Kidney (tissue), 13 donors: ENCODE measurements at regions not wholly inside any gene's neighbourhood (a gene's known extent, or its start where the extent isn't known, plus 50 kb on each side); places are given as distances from the start of the nearest gene placed in this dataset.

ENCODE experiments used
- DNase-seq, 5 donors: peaks; one replicate each; pipeline ENCODE4 v3.0.0-alpha.2; 2013 to 2020
- FAIRE-seq: peaks from 2 replicates; lab custom pipeline; 2012; peaks lifted over from hg19 to GRCh38; lab: Jason Lieb, UNC
- H3K27ac ChIP-seq, 2 donors: one replicate each; pipeline ENCODE4 v1.7.0; 2013; ENCODE audit warnings: low read depth in 2 of 2, low read length in 2 of 2, inconsistent platforms in 1 of 2
- H3K27me3 ChIP-seq: one replicate; pipeline ENCODE4 v1.7.1; 2013; ENCODE audit warnings: low read length, inconsistent platforms; ENCODE audit not compliant: control insufficient read depth, insufficient read depth
- H3K36me3 ChIP-seq, 3 donors: one replicate each; pipeline versions ENCODE4 v1.7.0 to v1.7.1; 2013; ENCODE audit warnings: low read length in 3 of 3, control low read depth in 1 of 3, inconsistent platforms in 1 of 3; ENCODE audit not compliant: insufficient read depth in 3 of 3, control insufficient read depth in 2 of 3
- H3K4me1 ChIP-seq, 3 donors: one replicate each; pipeline versions ENCODE4 v1.7.0 to v1.7.1; 2013; ENCODE audit warnings: low read length in 3 of 3, inconsistent platforms in 1 of 3, low read depth in 1 of 3; ENCODE audit not compliant: control insufficient read depth in 2 of 3, insufficient read depth in 2 of 3
- H3K4me3 ChIP-seq, 3 donors: one replicate each; pipeline versions ENCODE4 v1.7.0 to v1.8.1; 2013; ENCODE audit warnings: low read length in 3 of 3, control low read depth in 1 of 3, inconsistent platforms in 1 of 3
- H3K9ac ChIP-seq, 3 donors: one replicate each; pipeline versions ENCODE4 v1.7.0 to v1.7.1; 2013; ENCODE audit warnings: low read length in 3 of 3, control low read depth in 1 of 3, inconsistent platforms in 1 of 3
- H3K9me3 ChIP-seq, 3 donors: one replicate each; pipeline versions ENCODE4 v1.7.0 to v1.7.1; 2013; ENCODE audit warnings: low read length in 3 of 3, control low read depth in 1 of 3, inconsistent platforms in 1 of 3; ENCODE audit not compliant: control insufficient read depth in 2 of 3, insufficient read depth in 1 of 3
- intact Hi-C: fragments of 100-400 bp; cut with DNase I; formaldehyde crosslinking; loops from one replicate; pipeline ENCODE4 v1.11.1; 2022
- TF ChIP-seq, protein P1 (sequence below): IDR thresholded peaks from 3 replicates; pipeline ENCODE4 v1.5.1; 2012; ENCODE audit warnings: mild to moderate bottlenecking, moderate library complexity, borderline replicate concordance; ENCODE audit not compliant: insufficient read depth; ENCODE audit errors: extremely low read depth
- donor health status: control.
- donor health status: control.
- donor health status: control.
- donor health status: control.
- donor health status: control.
- donor health status: DM: yes; HTN: yes; CAD: no.
- donor health status: Normal renal cell carcinoma (clear cell type).

- Histone ChIP-seq H3K36me3 (no peaks in the 10 kb centered on the region), H3K4me1 (no peaks in the 10 kb centered on the region), H3K9me3 (no peaks in the 10 kb centered on the region), H3K27me3 (no peaks in the 10 kb centered on the region), H3K4me3 (no peak overlapping the region), H3K9ac (no peak overlapping the region), H3K27ac (no peak overlapping the region)
- no peak for FAIRE-seq
- intact Hi-C loops: no loop called here
- no peak for DNase-seq
- TF ChIP-seq, protein P1, sequence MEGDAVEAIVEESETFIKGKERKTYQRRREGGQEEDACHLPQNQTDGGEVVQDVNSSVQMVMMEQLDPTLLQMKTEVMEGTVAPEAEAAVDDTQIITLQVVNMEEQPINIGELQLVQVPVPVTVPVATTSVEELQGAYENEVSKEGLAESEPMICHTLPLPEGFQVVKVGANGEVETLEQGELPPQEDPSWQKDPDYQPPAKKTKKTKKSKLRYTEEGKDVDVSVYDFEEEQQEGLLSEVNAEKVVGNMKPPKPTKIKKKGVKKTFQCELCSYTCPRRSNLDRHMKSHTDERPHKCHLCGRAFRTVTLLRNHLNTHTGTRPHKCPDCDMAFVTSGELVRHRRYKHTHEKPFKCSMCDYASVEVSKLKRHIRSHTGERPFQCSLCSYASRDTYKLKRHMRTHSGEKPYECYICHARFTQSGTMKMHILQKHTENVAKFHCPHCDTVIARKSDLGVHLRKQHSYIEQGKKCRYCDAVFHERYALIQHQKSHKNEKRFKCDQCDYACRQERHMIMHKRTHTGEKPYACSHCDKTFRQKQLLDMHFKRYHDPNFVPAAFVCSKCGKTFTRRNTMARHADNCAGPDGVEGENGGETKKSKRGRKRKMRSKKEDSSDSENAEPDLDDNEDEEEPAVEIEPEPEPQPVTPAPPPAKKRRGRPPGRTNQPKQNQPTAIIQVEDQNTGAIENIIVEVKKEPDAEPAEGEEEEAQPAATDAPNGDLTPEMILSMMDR: no peak
Observed at GRCh38 chr9:1701113-1701512, 314.0 kb upstream of the SMARCA2 start.

- H3K27me3 ChIP-seq: no peaks in the 10 kb centered on the region
- no peaks in the 10 kb centered on the region for H3K4me1 ChIP-seq
- H3K9ac ChIP-seq: no peak overlapping the region
- DNase-seq (no peak), FAIRE-seq (no peak)
- no peak overlapping the region for H3K4me3 ChIP-seq
- no peak overlapping the region for H3K27ac ChIP-seq
- no peaks in the 10 kb centered on the region for H3K9me3 ChIP-seq
- TF ChIP-seq, protein P1: no peak
- H3K36me3 ChIP-seq: no peaks in the 10 kb centered on the region
- intact Hi-C loops: no loop called here
Observed at GRCh38 chr9:1702701-1703100, 312.4 kb upstream of the SMARCA2 start.

GRCh38 chr9:1707291-1707690 is 307.9 kb upstream of the SMARCA2 start:
- Histone ChIP-seq H3K27me3 (no peaks in the 10 kb centered on the region), H3K27ac (no peak overlapping the region), H3K9me3 (peaks cover 0 to 3% (median 0%) of the 10 kb centered on the region in 3 donors), H3K36me3 (no peaks in the 10 kb centered on the region), H3K9ac (no peak overlapping the region), H3K4me1 (no peaks in the 10 kb centered on the region), H3K4me3 (no peak overlapping the region)
- intact Hi-C loops: no loop called here
- TF ChIP-seq, protein P1: no peak
- no peak for FAIRE-seq
- peak in 3 of 5 donors; percentile 16 to 66 (median 60) for DNase-seq

- H3K36me3 ChIP-seq: no peaks in the 10 kb centered on the region
- FAIRE-seq: no peak
- intact Hi-C loops: no loop called here
- no peak overlapping the region for H3K4me3 ChIP-seq
- peaks cover 0 to 3% (median 0%) of the 10 kb centered on the region in 3 donors for H3K9me3 ChIP-seq
- no peak overlapping the region for H3K27ac ChIP-seq
- no peak overlapping the region for H3K9ac ChIP-seq
- TF ChIP-seq, protein P1: no peak
- no peaks in the 10 kb centered on the region for H3K27me3 ChIP-seq
- DNase-seq: no peak
- H3K4me1 ChIP-seq: no peaks in the 10 kb centered on the region
Observed at GRCh38 chr9:1708219-1708618, 306.9 kb upstream of the SMARCA2 start.
